IMR-90 (cell line): ENCODE measurements at regions not wholly inside any gene's neighbourhood (a gene's known extent, or its start where the extent isn't known, plus 50 kb on each side); places are given as distances from the start of the nearest gene placed in this dataset.

Experiments used
- ATAC-seq: fragments of 200-7000 bp; cut with Tn5 transposase; 2 replicates; pipeline ENCODE4 v1.9.1; 2020; ENCODE audit warnings: low read depth, mild to moderate bottlenecking, moderate library complexity
- BruUV-seq: library from RNA; stranded (reverse); fragments of 400-500 nt; replicated peaks from 2 replicates; lab custom pipeline; 2021; lab: Mats Ljungman, UMichigan
- CTCF ChIA-PET: fragments of 300-600 bp; formaldehyde crosslinking; extraction: SDS; loops from one replicate; lab custom pipeline; 2021; ENCODE audit warnings: antibody characterized with exemption; lab: Yijun Ruan, JAX
- POLR2A ChIA-PET: fragments of 300-600 bp; sonication (Branson Sonifier 250); formaldehyde crosslinking; loops from one replicate; lab custom pipeline; 2022; ENCODE audit warnings: antibody characterized with exemption; ENCODE audit not compliant: unreplicated experiment; lab: Charles Lee
- DNase-seq: peaks from one replicate; pipeline ENCODE4 v3.0.0; 2013
- H2AFZ ChIP-seq: replicated peaks from 2 replicates; pipeline ENCODE3; 2013; ENCODE audit warnings: low read length, mild to moderate bottlenecking; ENCODE audit not compliant: poor library complexity
- H2AK5ac ChIP-seq: 2 replicates; pipeline ENCODE4 v1.6.1; 2013; ENCODE audit warnings: low read depth, low read length, inconsistent platforms
- H2AK9ac ChIP-seq: replicated peaks from 2 replicates; pipeline ENCODE3; 2013; ENCODE audit warnings: mild to moderate bottlenecking, low read depth, low read length, moderate library complexity; ENCODE audit not compliant: poor library complexity
- H2BK120ac ChIP-seq: 2 replicates; pipeline ENCODE4 v1.6.1; 2013; ENCODE audit warnings: low read depth, low read length, inconsistent platforms
- H2BK15ac ChIP-seq: 3 replicates; pipeline ENCODE4 v1.6.1; 2013; ENCODE audit warnings: low read depth, low read length, inconsistent platforms
- H2BK20ac ChIP-seq: 2 replicates; pipeline ENCODE4 v1.6.1; 2013; ENCODE audit warnings: low read depth, mild to moderate bottlenecking, inconsistent platforms, low read length, moderate library complexity
- H2BK5ac ChIP-seq: 2 replicates; pipeline ENCODE4 v1.6.1; 2013; ENCODE audit warnings: mild to moderate bottlenecking, low read depth, low read length, inconsistent platforms; ENCODE audit not compliant: poor library complexity, severe bottlenecking
- H3K14ac ChIP-seq: replicated peaks from 2 replicates; pipeline ENCODE4 v1.6.1; 2013; ENCODE audit warnings: low read depth, low read length, inconsistent platforms
- H3K18ac ChIP-seq: 2 replicates; pipeline ENCODE4 v1.6.1; 2013; ENCODE audit warnings: low read depth, low read length, control low read depth
- H3K23ac ChIP-seq: 2 replicates; pipeline ENCODE4 v1.6.1; 2013; ENCODE audit warnings: low read depth, low read length, inconsistent platforms
- H3K27ac ChIP-seq: 2 replicates; pipeline ENCODE4 v1.5.1; 2013; ENCODE audit warnings: mild to moderate bottlenecking, control low read depth, low read length; ENCODE audit not compliant: insufficient read depth
- H3K27me3 ChIP-seq: 2 replicates; pipeline ENCODE4 v1.6.1; 2013; ENCODE audit warnings: low read length; ENCODE audit not compliant: control insufficient read depth, insufficient read depth
- H3K36me3 ChIP-seq: 2 replicates; pipeline ENCODE4 v1.6.1; 2013; ENCODE audit warnings: low read length, mixed read lengths; ENCODE audit not compliant: control insufficient read depth, insufficient read depth
- H3K4ac ChIP-seq: 2 replicates; pipeline ENCODE4 v1.6.1; 2013; ENCODE audit warnings: low read depth, low read length, inconsistent platforms
- H3K4me1 ChIP-seq: 2 replicates; pipeline ENCODE4 v1.6.1; 2013; ENCODE audit warnings: low read length, mixed read lengths; ENCODE audit not compliant: control insufficient read depth, insufficient read depth
- H3K4me2 ChIP-seq: 2 replicates; pipeline ENCODE4 v1.6.1; 2013; ENCODE audit warnings: low read depth, mild to moderate bottlenecking, control low read depth, low read length, moderate library complexity
- H3K4me3 ChIP-seq: 2 replicates; pipeline ENCODE4 v1.5.1; 2013; ENCODE audit warnings: low read depth, mild to moderate bottlenecking, control low read depth, low read length, moderate library complexity; ENCODE audit not compliant: insufficient read depth
- H3K56ac ChIP-seq: 2 replicates; pipeline ENCODE4 v1.6.1; 2013; ENCODE audit warnings: low read length, inconsistent platforms; ENCODE audit not compliant: insufficient read depth; ENCODE audit errors: extremely low read depth
- H3K79me1 ChIP-seq, 2 experiments: 2 replicates each; pipeline ENCODE4 v1.6.1; 2013; ENCODE audit warnings: low read length in 2 of 2, inconsistent platforms in 1 of 2, low read depth in 1 of 2
- H3K9ac ChIP-seq: 2 replicates; pipeline ENCODE4 v1.6.1; 2013; ENCODE audit warnings: low read depth, low read length, control low read depth
- H3K9me1 ChIP-seq: 2 replicates; pipeline ENCODE4 v1.6.1; 2013; ENCODE audit warnings: low read length, inconsistent platforms; ENCODE audit not compliant: insufficient read depth
- H3K9me3 ChIP-seq: 2 replicates; pipeline ENCODE4 v1.6.1; 2013; ENCODE audit warnings: low read length; ENCODE audit not compliant: control insufficient read depth, insufficient read depth
- H4K20me1 ChIP-seq: 2 replicates; pipeline ENCODE4 v1.6.1; 2013; ENCODE audit warnings: low read length, inconsistent platforms; ENCODE audit not compliant: insufficient read depth
- H4K5ac ChIP-seq: 2 replicates; pipeline ENCODE4 v1.6.1; 2013; ENCODE audit warnings: mild to moderate bottlenecking, low read depth, low read length, control low read depth
- H4K8ac ChIP-seq, 2 experiments: 2 replicates each; pipeline ENCODE4 v1.6.1; 2013; ENCODE audit warnings: low read depth in 2 of 2, low read length in 2 of 2, control low read depth in 1 of 2, inconsistent platforms in 1 of 2
- H4K91ac ChIP-seq: 2 replicates; pipeline ENCODE4 v1.6.1; 2013; ENCODE audit warnings: low read depth, low read length, inconsistent platforms; ENCODE audit not compliant: insufficient read depth
- BHLHE40 ChIP-seq: fragments of 150-350 bp; IDR thresholded peaks from 2 replicates; pipeline ENCODE4 v1.6.1; 2016; ENCODE audit warnings: mild to moderate bottlenecking, low read depth, low read length
- CEBPB ChIP-seq: IDR thresholded peaks from 2 replicates; pipeline ENCODE4 v1.6.1; 2012; ENCODE audit warnings: low read depth, low read length, improper control_type of control experiment
- FOS ChIP-seq: fragments of 150-350 bp; IDR thresholded peaks from 2 replicates; pipeline ENCODE4 v1.6.1; 2016; ENCODE audit warnings: low read depth, low read length
- MAFK ChIP-seq: IDR thresholded peaks from 2 replicates; pipeline ENCODE4 v1.6.1; 2012; ENCODE audit warnings: low read depth, low read length, improper control_type of control experiment
- MAZ ChIP-seq: IDR thresholded peaks from 2 replicates; pipeline ENCODE4 v1.6.1; 2012; ENCODE audit warnings: low read depth, mild to moderate bottlenecking, low read length, improper control_type of control experiment, moderate library complexity, borderline replicate concordance
- POLR2A ChIP-seq: IDR thresholded peaks from 2 replicates; pipeline ENCODE4 v1.6.1; 2012; ENCODE audit warnings: mild to moderate bottlenecking, low read depth, low read length
- RAD21 ChIP-seq: IDR thresholded peaks from 2 replicates; pipeline ENCODE4 v1.6.1; 2012; ENCODE audit warnings: low read length, improper control_type of control experiment
- RFX5 ChIP-seq: IDR thresholded peaks from 2 replicates; pipeline ENCODE4 v1.8.0; 2012; ENCODE audit warnings: low read depth, mild to moderate bottlenecking, low read length, moderate library complexity
- SMC3 ChIP-seq: fragments of 150-350 bp; IDR thresholded peaks from 2 replicates; pipeline ENCODE4 v1.6.1; 2016; ENCODE audit warnings: low read depth, mild to moderate bottlenecking, antibody characterized with exemption, low read length, moderate library complexity
- WGBS, 2 experiments: methylation state at CpG; one replicate each; pipeline versions ENCODE4 v1.1.5 to v1.1.7; 2013; ENCODE audit warnings: missing lambda C conversion rate in 2 of 2; ENCODE audit not compliant: insufficient read length in 1 of 2; ENCODE audit errors: extremely low coverage in 2 of 2; 5-methylcytosine and 5-hydroxymethylcytosine counted together
- dilution Hi-C: fragments of 300-500 bp; cut with HindIII; formaldehyde crosslinking; loops from one replicate; pipeline ENCODE4 v1.14.3; 2018; ENCODE audit warnings: low sequenced_read_pairs; ENCODE audit not compliant: unreplicated experiment
- in situ Hi-C: fragments of 300-500 bp; cut with MboI; formaldehyde crosslinking; loops from 3 replicates; pipeline ENCODE4 v1.14.3; 2019; ENCODE audit warnings: low sequenced_read_pairs, inconsistent platforms, mixed read lengths
- intact Hi-C: fragments of 100-400 bp; cut with micrococcal nuclease; formaldehyde crosslinking; loops from 2 replicates; pipeline ENCODE4 v1.10.0; 2022
- TF ChIP-seq, protein P1 (sequence below): fragments of 150-350 bp; IDR thresholded peaks from 2 replicates; pipeline ENCODE4 v1.6.1; 2016; ENCODE audit warnings: low read depth, mild to moderate bottlenecking, low read length, moderate library complexity, borderline replicate concordance
- TF ChIP-seq, protein P2 (sequence below): conservative IDR thresholded peaks from 2 replicates; pipeline ENCODE4 v1.5.1; 2012; ENCODE audit warnings: mild to moderate bottlenecking, low read depth, low read length, improper control_type of control experiment
- TF ChIP-seq, protein P3 (sequence below): fragments of 150-350 bp; IDR thresholded peaks from 2 replicates; pipeline ENCODE4 v1.6.1; 2017; ENCODE audit warnings: mild to moderate bottlenecking, antibody characterized with exemption, low read length, low read depth

DNA sequence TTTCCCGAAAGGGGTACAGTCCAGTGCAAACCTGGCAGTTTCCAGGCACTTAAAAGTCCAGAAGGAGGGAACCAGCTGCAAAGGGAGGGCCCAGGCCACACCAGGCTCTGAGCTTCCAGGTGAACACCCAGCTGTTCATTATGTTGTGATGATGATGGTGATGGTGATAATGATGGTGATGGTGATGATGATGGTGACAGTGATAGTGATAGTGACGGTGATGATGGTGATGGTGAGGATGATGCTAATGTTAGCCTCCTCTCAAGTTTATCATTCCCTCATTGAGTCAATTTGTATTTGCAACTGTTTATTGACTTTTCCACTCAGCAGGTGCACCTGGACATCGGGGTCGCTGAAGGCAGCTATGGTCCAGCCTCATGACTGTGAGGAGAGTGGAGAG lies 199.4 kb upstream of the ID2 start:
- Histone ChIP-seq H4K5ac (no peak overlapping the region), H4K8ac (no peak overlapping the region), H3K9me3 (no peaks in the 10 kb centered on the region), H4K20me1 (no peaks in the 10 kb centered on the region), H3K4me3 (no peak overlapping the region), H2BK20ac (no peak overlapping the region), H2AK9ac (no peak overlapping the region), H3K23ac (no peak overlapping the region), H2BK15ac (no peak overlapping the region), H3K56ac (no peak overlapping the region), H3K4me1 (peaks cover 1% of the 10 kb centered on the region; the same call in 1 of the 2 replicates), H3K9me1 (no peaks in the 10 kb centered on the region), H3K79me1 (no peaks in the 10 kb centered on the region), H4K91ac (no peak overlapping the region), H3K14ac (no peak overlapping the region), H2AK5ac (no peak overlapping the region), H2BK5ac (no peak overlapping the region), H2AFZ (peak overlapping the region; percentile 28), H3K4ac (no peak overlapping the region), H3K18ac (no peak overlapping the region), H3K27me3 (peaks cover 2% of the 10 kb centered on the region; the same call in 1 of the 2 replicates), H3K9ac (no peak overlapping the region), H3K27ac (no peak overlapping the region), H2BK120ac (no peak overlapping the region), H3K4me2 (no peak overlapping the region), H3K36me3 (no peaks in the 10 kb centered on the region)
- BruUV-seq: no TSS peak
- in situ Hi-C loops: no loop called here
- dilution Hi-C loops: no loop called here
- ChIA-PET CTCF (no interaction called here), POLR2A (no interaction called here)
- no peak for DNase-seq
- intact Hi-C loops: no loop called here
- WGBS, 2 experiments: no CpG with 5 or more reads among the region's 4 CpGs
- TF ChIP-seq, protein P1, sequence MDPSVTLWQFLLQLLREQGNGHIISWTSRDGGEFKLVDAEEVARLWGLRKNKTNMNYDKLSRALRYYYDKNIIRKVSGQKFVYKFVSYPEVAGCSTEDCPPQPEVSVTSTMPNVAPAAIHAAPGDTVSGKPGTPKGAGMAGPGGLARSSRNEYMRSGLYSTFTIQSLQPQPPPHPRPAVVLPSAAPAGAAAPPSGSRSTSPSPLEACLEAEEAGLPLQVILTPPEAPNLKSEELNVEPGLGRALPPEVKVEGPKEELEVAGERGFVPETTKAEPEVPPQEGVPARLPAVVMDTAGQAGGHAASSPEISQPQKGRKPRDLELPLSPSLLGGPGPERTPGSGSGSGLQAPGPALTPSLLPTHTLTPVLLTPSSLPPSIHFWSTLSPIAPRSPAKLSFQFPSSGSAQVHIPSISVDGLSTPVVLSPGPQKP: no peak
- TF ChIP-seq CEBPB (no peak), RFX5 (no peak), MAZ (no peak), MAFK (no peak), RAD21 (no peak), SMC3 (no peak), BHLHE40 (no peak), FOS (no peak), POLR2A (no peak)
- TF ChIP-seq, protein P2, sequence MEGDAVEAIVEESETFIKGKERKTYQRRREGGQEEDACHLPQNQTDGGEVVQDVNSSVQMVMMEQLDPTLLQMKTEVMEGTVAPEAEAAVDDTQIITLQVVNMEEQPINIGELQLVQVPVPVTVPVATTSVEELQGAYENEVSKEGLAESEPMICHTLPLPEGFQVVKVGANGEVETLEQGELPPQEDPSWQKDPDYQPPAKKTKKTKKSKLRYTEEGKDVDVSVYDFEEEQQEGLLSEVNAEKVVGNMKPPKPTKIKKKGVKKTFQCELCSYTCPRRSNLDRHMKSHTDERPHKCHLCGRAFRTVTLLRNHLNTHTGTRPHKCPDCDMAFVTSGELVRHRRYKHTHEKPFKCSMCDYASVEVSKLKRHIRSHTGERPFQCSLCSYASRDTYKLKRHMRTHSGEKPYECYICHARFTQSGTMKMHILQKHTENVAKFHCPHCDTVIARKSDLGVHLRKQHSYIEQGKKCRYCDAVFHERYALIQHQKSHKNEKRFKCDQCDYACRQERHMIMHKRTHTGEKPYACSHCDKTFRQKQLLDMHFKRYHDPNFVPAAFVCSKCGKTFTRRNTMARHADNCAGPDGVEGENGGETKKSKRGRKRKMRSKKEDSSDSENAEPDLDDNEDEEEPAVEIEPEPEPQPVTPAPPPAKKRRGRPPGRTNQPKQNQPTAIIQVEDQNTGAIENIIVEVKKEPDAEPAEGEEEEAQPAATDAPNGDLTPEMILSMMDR: no peak
- TF ChIP-seq, protein P3, sequence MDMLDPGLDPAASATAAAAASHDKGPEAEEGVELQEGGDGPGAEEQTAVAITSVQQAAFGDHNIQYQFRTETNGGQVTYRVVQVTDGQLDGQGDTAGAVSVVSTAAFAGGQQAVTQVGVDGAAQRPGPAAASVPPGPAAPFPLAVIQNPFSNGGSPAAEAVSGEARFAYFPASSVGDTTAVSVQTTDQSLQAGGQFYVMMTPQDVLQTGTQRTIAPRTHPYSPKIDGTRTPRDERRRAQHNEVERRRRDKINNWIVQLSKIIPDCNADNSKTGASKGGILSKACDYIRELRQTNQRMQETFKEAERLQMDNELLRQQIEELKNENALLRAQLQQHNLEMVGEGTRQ: no peak
- ATAC-seq: no peak
